WTC11 (cell line): ENCODE measurements at regions not wholly inside any gene's neighbourhood (a gene's known extent, or its start where the extent isn't known, plus 50 kb on each side); places are given as distances from the start of the nearest gene placed in this dataset.

Source experiments
- ATAC-seq: fragments of 200-7000 bp; cut with Tn5 transposase; 2 replicates; pipeline ENCODE4 v1.10.0; 2021; ENCODE audit warnings: mild to moderate bottlenecking, moderate library complexity
- CTCF ChIA-PET: fragments of 300-600 bp; sonication (Branson Sonifier 250); formaldehyde crosslinking; loops from one replicate; lab custom pipeline; 2021; ENCODE audit warnings: antibody characterized with exemption; lab: Charles Lee
- POLR2A ChIA-PET: fragments of 350-600 bp; sonication (Branson Sonifier 250); formaldehyde crosslinking; loops from one replicate; lab custom pipeline; 2021; ENCODE audit warnings: antibody characterized with exemption; lab: Charles Lee
- DNase-seq: peaks from one replicate; pipeline ENCODE4 v3.0.0; 2021; ENCODE audit warnings: low spot score
- H3K27ac Mint-ChIP-seq: 2 replicates; pipeline ENCODE4 v1.8.0; 2021; ENCODE audit warnings: mixed read lengths
- H3K27me3 Mint-ChIP-seq: 2 replicates; pipeline ENCODE4 v1.8.0; 2021; ENCODE audit warnings: low read depth, mild to moderate bottlenecking, moderate library complexity, mixed read lengths
- H3K36me3 Mint-ChIP-seq: 2 replicates; pipeline ENCODE4 v1.8.0; 2021; ENCODE audit warnings: mixed read lengths
- H3K4me1 Mint-ChIP-seq: 2 replicates; pipeline ENCODE4 v1.8.0; 2022; ENCODE audit warnings: mixed read lengths
- H3K4me3 Mint-ChIP-seq: 2 replicates; pipeline ENCODE4 v1.8.0; 2021; ENCODE audit warnings: mild to moderate bottlenecking, moderate library complexity, mixed read lengths
- H3K9me3 Mint-ChIP-seq: 2 replicates; pipeline ENCODE4 v1.8.0; 2021; ENCODE audit warnings: mixed read lengths
- AFF4 ChIP-seq: sonication (generic); formaldehyde crosslinking; IDR thresholded peaks from 2 replicates; pipeline ENCODE4 v1.8.1; 2023; ENCODE audit warnings: mild to moderate bottlenecking, missing genetic modification reagents, borderline replicate concordance
- ARID4B ChIP-seq: sonication (generic); formaldehyde crosslinking; IDR thresholded peaks from 2 replicates; pipeline ENCODE4 v1.8.0; 2023; ENCODE audit warnings: missing genetic modification reagents, mild to moderate bottlenecking, borderline replicate concordance
- CDX4 ChIP-seq: fragments of 250-450 bp; sonication (Bioruptor Pico); IDR thresholded peaks from 2 replicates; pipeline ENCODE4 v1.9.0; 2021; ENCODE audit warnings: moderate library complexity, mild to moderate bottlenecking, inconsistent platforms, borderline replicate concordance
- ESRRA ChIP-seq: sonication (generic); formaldehyde crosslinking; IDR thresholded peaks from 2 replicates; pipeline ENCODE4 v1.8.1; 2022; ENCODE audit warnings: mild to moderate bottlenecking, missing genetic modification reagents, borderline replicate concordance
- FOXJ3 ChIP-seq: sonication (generic); formaldehyde crosslinking; IDR thresholded peaks from 2 replicates; pipeline ENCODE4 v1.9.0; 2021; ENCODE audit warnings: missing genetic modification reagents, mild to moderate bottlenecking, borderline replicate concordance
- IRF1 ChIP-seq: sonication (generic); formaldehyde crosslinking; IDR thresholded peaks from 2 replicates; pipeline ENCODE4 v1.8.0; 2023; ENCODE audit warnings: missing genetic modification reagents
- NFATC4 ChIP-seq: fragments of 250-450 bp; sonication (Bioruptor Pico); IDR thresholded peaks from 2 replicates; pipeline ENCODE4 v1.9.0; 2021; ENCODE audit warnings: mild to moderate bottlenecking
- RORB ChIP-seq: fragments of 250-450 bp; sonication (Bioruptor Pico); IDR thresholded peaks from 2 replicates; pipeline ENCODE4 v1.9.0; 2021; ENCODE audit warnings: mild to moderate bottlenecking
- SMAD3 ChIP-seq: sonication (generic); formaldehyde crosslinking; IDR thresholded peaks from 2 replicates; pipeline ENCODE4 v1.8.0; 2022; ENCODE audit warnings: missing genetic modification reagents, mild to moderate bottlenecking, borderline replicate concordance
- SOX15 ChIP-seq: fragments of 250-450 bp; sonication (Bioruptor Pico); IDR thresholded peaks from 2 replicates; pipeline ENCODE4 v1.9.0; 2021; ENCODE audit warnings: mild to moderate bottlenecking
- STAT6 ChIP-seq: sonication (generic); formaldehyde crosslinking; conservative IDR thresholded peaks from 2 replicates; pipeline ENCODE4 v1.8.1; 2023; ENCODE audit warnings: mild to moderate bottlenecking, low read depth, missing genetic modification reagents, moderate library complexity
- USF1 ChIP-seq: sonication (generic); formaldehyde crosslinking; IDR thresholded peaks from 2 replicates; pipeline ENCODE4 v1.8.0; 2022; ENCODE audit warnings: mild to moderate bottlenecking, missing genetic modification reagents
- ZNF263 ChIP-seq: sonication (generic); formaldehyde crosslinking; IDR thresholded peaks from 2 replicates; pipeline ENCODE4 v1.8.1; 2022; ENCODE audit warnings: low read depth, mild to moderate bottlenecking, moderate library complexity, missing genetic modification reagents
- ZNF423 ChIP-seq: fragments of 250-450 bp; sonication (Bioruptor Pico); IDR thresholded peaks from 2 replicates; pipeline ENCODE4 v2.1.2; 2022; ENCODE audit warnings: mild to moderate bottlenecking, moderate library complexity

- peaks cover 7% of the 10 kb centered on the region; the same call in 1 of the 2 replicates for H3K36me3 Mint-ChIP-seq
- H3K9me3 Mint-ChIP-seq, result peaks cover 17% of the 10 kb centered on the region
- POLR2A ChIA-PET, result no interaction called here
- TF ChIP-seq AFF4 (CRISPR knock-in tag) (no peak), SOX15 (CRISPR knock-in tag) (no peak), RORB (CRISPR knock-in tag) (no peak), ARID4B (CRISPR knock-in tag) (no peak), ZNF423 (CRISPR knock-in tag) (no peak), STAT6 (CRISPR knock-in tag) (no peak), FOXJ3 (CRISPR knock-in tag) (no peak), USF1 (CRISPR knock-in tag) (no peak), NFATC4 (CRISPR knock-in tag) (no peak), ESRRA (CRISPR knock-in tag) (no peak), CDX4 (CRISPR knock-in tag) (no peak), SMAD3 (CRISPR knock-in tag) (no peak), ZNF263 (no peak), IRF1 (CRISPR knock-in tag) (no peak)
- H3K27me3 Mint-ChIP-seq, result no peaks in the 10 kb centered on the region
- CTCF ChIA-PET, result no interaction called here
- ATAC-seq (no peak), DNase-seq (no peak)
- H3K27ac Mint-ChIP-seq, result no peak overlapping the region
- no peak overlapping the region for H3K4me3 Mint-ChIP-seq
- H3K4me1 Mint-ChIP-seq, result peaks cover 6% of the 10 kb centered on the region
Measured at GRCh38 chr7:126166645-126167044, 1086.1 kb downstream of the GRM8 start.
